ENCODE measurements at regions not wholly inside any gene's neighbourhood (a gene's known extent, or its start where the extent isn't known, plus 50 kb on each side); places are given as distances from the start of the nearest gene placed in this dataset.

GRCh38 chr15:70222606-70223005, 124.9 kb upstream of the TLE3 start:
- Histone ChIP-seq H3K27ac (ENCODE audit: low read depth, low read length, poor library complexity, severe bottlenecking) (no peak overlapping the region), H2AFZ (ENCODE audit: low read length) (no peak overlapping the region), H3K9me2 (ENCODE audit: insufficient read depth, low read length) (no peaks in the 10 kb centered on the region), H3K79me2 (ENCODE audit: insufficient read depth, low read depth, low read length) (no peaks in the 10 kb centered on the region), H3K4me3 (ENCODE audit: low read depth, low read length, poor library complexity, severe bottlenecking) (no peak overlapping the region), H3K9me3 (ENCODE audit: low read length) (no peaks in the 10 kb centered on the region), H4K20me1 (ENCODE audit: insufficient read depth, low read length) (no peaks in the 10 kb centered on the region), H3K4me2 (ENCODE audit: low read length) (no peak overlapping the region), H3K4me1 (ENCODE audit: insufficient read depth, low read length, poor library complexity, severe bottlenecking) (no peaks in the 10 kb centered on the region), H3K36me3 (ENCODE audit: insufficient read depth, low read length) (no peaks in the 10 kb centered on the region)
- no TSS peak for BruUV-seq (replicated peaks)
- TF ChIP-seq EZH2phosphoT487 (IDR thresholded peaks at IDR 0.05; ENCODE audit: borderline replicate concordance, low read depth, low read length) (no peak), CTCF (conservative IDR thresholded peaks at IDR 0.05; ENCODE audit: low read length) (no peak)
- POLR2A ChIA-PET: no interaction called here
- CTCF ChIA-PET (ENCODE audit: unreplicated experiment): no interaction called here
- DNase-seq (ENCODE audit: low spot score): no peak
- intact Hi-C loops (cut with micrococcal nuclease; ENCODE audit: unreplicated experiment): no loop called here

DNA sequence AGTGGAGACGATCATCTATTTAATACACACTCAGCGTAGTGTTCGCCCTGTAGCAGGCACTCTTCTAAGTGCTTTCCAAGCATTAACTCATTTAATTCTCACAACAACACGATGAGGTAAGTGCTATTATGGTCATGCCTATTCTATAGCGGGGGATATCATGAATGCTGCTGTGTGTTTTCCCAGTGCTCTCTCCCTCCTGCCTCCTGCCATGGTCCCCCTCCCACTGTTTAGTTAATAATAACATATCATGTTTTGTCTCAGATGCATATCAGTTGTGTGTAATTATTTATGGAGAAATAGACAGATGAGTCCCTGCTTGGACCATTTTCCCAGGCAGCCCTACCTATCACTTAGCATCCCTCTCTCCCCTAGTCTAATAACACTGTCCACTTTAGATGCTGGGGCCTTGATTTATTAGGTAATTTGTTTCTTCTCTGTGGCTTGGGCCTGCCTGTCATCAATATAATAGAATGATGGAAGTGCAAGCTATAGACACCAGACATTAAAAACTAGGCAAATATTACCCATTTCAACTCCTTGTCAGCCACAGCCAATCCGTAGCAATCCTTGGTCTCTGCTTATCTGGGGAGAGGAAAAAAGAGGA, 122.9 kb upstream of the TLE3 start:
- BruUV-seq (replicated peaks): no TSS peak
- Histone ChIP-seq H3K4me2 (ENCODE audit: low read length) (no peak overlapping the region), H3K79me2 (ENCODE audit: insufficient read depth, low read depth, low read length) (no peaks in the 10 kb centered on the region), H3K9me3 (ENCODE audit: low read length) (no peaks in the 10 kb centered on the region), H3K9me2 (ENCODE audit: insufficient read depth, low read length) (no peaks in the 10 kb centered on the region), H3K27ac (ENCODE audit: low read depth, low read length, poor library complexity, severe bottlenecking) (no peak overlapping the region), H4K20me1 (ENCODE audit: insufficient read depth, low read length) (no peaks in the 10 kb centered on the region), H2AFZ (ENCODE audit: low read length) (no peak overlapping the region), H3K4me1 (ENCODE audit: insufficient read depth, low read length, poor library complexity, severe bottlenecking) (no peaks in the 10 kb centered on the region), H3K4me3 (ENCODE audit: low read depth, low read length, poor library complexity, severe bottlenecking) (no peak overlapping the region), H3K36me3 (ENCODE audit: insufficient read depth, low read length) (no peaks in the 10 kb centered on the region)
- intact Hi-C loops (cut with micrococcal nuclease; ENCODE audit: unreplicated experiment): no loop called here
- no peak for DNase-seq (ENCODE audit: low spot score)
- TF ChIP-seq EZH2phosphoT487 (IDR thresholded peaks at IDR 0.05; ENCODE audit: borderline replicate concordance, low read depth, low read length) (no peak), CTCF (conservative IDR thresholded peaks at IDR 0.05; ENCODE audit: low read length) (no peak)
- CTCF ChIA-PET (ENCODE audit: unreplicated experiment): no interaction called here
- POLR2A ChIA-PET: no interaction called here

- Histone ChIP-seq H3K9me2 (ENCODE audit: insufficient read depth, low read length) (no peaks in the 10 kb centered on the region), H3K36me3 (ENCODE audit: insufficient read depth, low read length) (no peaks in the 10 kb centered on the region), H4K20me1 (ENCODE audit: insufficient read depth, low read length) (no peaks in the 10 kb centered on the region), H3K79me2 (ENCODE audit: insufficient read depth, low read depth, low read length) (no peaks in the 10 kb centered on the region), H3K4me1 (ENCODE audit: insufficient read depth, low read length, poor library complexity, severe bottlenecking) (no peaks in the 10 kb centered on the region), H2AFZ (ENCODE audit: low read length) (no peak overlapping the region), H3K9me3 (ENCODE audit: low read length) (no peaks in the 10 kb centered on the region), H3K4me2 (ENCODE audit: low read length) (no peak overlapping the region), H3K27ac (ENCODE audit: low read depth, low read length, poor library complexity, severe bottlenecking) (no peak overlapping the region), H3K4me3 (ENCODE audit: low read depth, low read length, poor library complexity, severe bottlenecking) (no peak overlapping the region)
- no peak for DNase-seq (ENCODE audit: low spot score)
- POLR2A ChIA-PET: interaction anchor here (0.6 kb wide), 1 partner anchor 78 kb away, joined by 3 read pairs; no protein-coding TSS in a partner anchor
- BruUV-seq (replicated peaks): no TSS peak
- no peak for TF ChIP-seq EZH2phosphoT487 (IDR thresholded peaks at IDR 0.05; ENCODE audit: borderline replicate concordance, low read depth, low read length)
- no peak for TF ChIP-seq CTCF (conservative IDR thresholded peaks at IDR 0.05; ENCODE audit: low read length)
- intact Hi-C loops (cut with micrococcal nuclease; ENCODE audit: unreplicated experiment): loop anchor here (10.0 kb wide), 1 partner anchor 495 kb away; no protein-coding TSS in a partner anchor
- CTCF ChIA-PET (ENCODE audit: unreplicated experiment): no interaction called here
These were observed 122.2 kb upstream of the TLE3 start for GRCh38 chr15:70219966-70220365.

Data from OCI-LY7 (cell line).